ENCODE measurements at regions not wholly inside any gene's neighbourhood (a gene's known extent, or its start where the extent isn't known, plus 50 kb on each side); places are given as distances from the start of the nearest gene placed in this dataset.

DNA sequence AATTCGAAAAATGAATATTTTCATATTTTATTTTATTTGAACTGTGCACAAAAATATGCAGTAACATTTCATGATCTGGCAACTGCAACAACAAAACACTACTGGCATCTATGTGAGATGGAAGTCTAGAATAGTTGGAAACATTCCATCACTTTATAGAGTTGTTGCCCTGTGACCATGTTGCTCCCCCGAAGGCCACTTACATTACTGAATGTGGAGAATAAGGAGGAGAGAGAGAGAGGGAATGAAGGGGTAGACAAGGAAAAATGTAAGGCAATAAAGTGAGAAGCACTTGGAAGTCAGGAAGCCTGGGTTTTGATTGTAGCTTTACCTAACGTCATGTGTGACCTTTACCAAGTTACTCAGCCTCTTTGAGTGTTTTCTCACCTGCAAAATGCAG is 437.2 kb upstream of the EDIL3 start:
- no peak overlapping the region for H3K4me3 ChIP-seq (ENCODE audit: low read depth, low read length)
- no peak for DNase-seq (ENCODE audit: low read depth)
- TF ChIP-seq, protein P1, sequence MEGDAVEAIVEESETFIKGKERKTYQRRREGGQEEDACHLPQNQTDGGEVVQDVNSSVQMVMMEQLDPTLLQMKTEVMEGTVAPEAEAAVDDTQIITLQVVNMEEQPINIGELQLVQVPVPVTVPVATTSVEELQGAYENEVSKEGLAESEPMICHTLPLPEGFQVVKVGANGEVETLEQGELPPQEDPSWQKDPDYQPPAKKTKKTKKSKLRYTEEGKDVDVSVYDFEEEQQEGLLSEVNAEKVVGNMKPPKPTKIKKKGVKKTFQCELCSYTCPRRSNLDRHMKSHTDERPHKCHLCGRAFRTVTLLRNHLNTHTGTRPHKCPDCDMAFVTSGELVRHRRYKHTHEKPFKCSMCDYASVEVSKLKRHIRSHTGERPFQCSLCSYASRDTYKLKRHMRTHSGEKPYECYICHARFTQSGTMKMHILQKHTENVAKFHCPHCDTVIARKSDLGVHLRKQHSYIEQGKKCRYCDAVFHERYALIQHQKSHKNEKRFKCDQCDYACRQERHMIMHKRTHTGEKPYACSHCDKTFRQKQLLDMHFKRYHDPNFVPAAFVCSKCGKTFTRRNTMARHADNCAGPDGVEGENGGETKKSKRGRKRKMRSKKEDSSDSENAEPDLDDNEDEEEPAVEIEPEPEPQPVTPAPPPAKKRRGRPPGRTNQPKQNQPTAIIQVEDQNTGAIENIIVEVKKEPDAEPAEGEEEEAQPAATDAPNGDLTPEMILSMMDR (IDR thresholded peaks at IDR 0.05; ENCODE audit: insufficient read depth, low read length), result no peak

DNA sequence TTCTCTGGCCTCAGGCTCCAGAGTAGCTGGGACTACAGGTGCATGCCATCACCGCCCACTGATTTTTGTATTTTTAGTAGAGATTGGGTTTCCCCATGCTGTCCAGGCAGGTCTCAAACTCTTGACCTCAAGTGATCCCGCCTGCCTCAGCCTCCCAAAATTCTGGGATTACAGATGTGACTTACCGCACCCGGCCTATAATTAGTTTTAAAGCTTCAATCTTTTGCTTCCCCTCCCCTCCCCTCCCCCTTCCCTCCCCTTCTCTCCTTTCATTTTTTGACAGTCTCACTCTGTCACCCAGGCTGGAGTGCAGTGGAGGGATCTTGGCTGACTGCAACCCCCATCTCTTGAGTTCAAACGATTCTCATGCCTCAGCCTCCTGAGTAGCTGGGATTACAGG is 433.3 kb upstream of the EDIL3 start:
- TF ChIP-seq, protein P1 (IDR thresholded peaks at IDR 0.05; ENCODE audit: insufficient read depth, low read length), result no peak
- H3K4me3 ChIP-seq (ENCODE audit: low read depth, low read length), result no peak overlapping the region
- DNase-seq (ENCODE audit: low read depth), result no peak

DNA sequence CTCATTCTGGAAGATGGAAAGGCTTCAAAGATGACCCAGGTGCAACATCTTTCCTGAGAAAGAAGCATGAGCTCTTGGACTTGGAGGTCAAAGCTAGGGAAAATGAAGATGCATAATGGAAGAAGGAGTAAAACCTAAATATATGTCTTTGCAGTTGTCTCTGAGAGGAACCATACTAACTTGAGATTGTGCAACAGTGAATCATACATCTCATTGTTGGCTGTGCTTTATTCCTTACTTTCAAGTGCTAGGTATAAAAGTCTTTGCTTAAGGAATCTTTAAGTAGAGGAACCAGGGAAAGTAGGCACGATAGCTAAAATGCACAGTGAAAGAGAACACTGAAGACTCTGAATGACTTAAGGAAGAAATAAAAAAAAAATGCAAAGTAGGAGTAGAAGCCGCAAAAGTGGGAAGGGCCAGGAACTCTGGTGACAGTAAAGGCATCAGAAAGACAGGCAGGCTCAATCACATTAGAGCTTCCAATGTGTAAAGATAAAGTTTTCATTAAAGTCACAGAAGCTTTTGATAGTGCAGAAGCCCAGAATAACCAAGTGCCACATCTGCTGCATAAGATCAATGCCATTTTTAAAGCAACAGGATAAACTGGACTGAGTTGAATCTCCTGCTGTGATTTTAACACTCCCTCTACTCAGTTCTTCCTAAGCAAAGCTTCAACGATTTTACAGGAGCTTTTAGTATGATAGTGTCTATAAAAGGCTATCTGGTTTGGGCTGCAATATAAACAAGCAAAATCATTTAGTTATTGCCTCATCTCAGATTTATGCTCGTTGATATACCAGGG is 432.3 kb upstream of the EDIL3 start:
- no peak overlapping the region for H3K4me3 ChIP-seq (ENCODE audit: low read depth, low read length)
- peak; percentile 1 for DNase-seq (ENCODE audit: low read depth)
- TF ChIP-seq, protein P1 (IDR thresholded peaks at IDR 0.05; ENCODE audit: insufficient read depth, low read length), result no peak

DNA sequence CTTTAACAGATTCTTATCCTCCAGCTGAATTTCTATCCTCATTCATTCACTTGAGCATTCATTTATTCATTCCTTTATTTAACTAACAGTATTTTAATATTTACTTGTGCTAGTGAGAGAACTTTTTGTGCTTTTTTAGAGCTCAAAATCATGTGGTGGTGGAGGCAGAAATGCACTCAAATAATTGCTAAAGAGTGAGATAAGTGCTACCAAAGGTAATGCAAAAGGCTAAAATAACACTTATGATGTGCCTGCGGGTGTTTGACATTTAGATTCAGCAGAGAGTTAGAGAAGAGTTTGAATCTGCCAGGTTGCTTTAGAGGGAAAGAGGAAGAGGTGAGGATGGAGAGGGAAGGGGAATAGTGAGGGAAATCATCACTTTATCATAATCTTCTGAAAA is 431.5 kb upstream of the EDIL3 start:
- DNase-seq (ENCODE audit: low read depth), result no peak
- H3K4me3 ChIP-seq (ENCODE audit: low read depth, low read length), result no peak overlapping the region
- TF ChIP-seq, protein P1 (IDR thresholded peaks at IDR 0.05; ENCODE audit: insufficient read depth, low read length), result no peak

DNA sequence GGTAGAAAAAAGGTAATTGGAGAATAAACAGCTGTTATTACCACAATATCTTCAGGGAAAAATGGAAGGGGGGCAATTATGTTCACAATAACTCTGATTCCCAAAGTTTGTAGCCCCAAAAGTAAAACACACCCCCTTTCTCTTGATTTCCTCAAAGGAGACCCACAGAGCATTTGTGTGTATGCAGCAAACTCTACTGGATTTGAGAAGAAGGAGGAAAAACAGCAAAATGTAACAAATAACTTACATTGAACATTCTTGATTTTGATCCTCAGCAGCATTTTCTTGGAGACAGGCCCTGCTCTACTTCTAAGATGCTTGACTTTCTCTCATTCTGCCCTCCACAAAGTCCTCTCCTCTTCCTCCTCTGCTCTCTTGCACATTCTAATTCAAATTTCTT is 420.8 kb upstream of the EDIL3 start:
- TF ChIP-seq, protein P1 (IDR thresholded peaks at IDR 0.05; ENCODE audit: insufficient read depth, low read length), result no peak
- no peak for DNase-seq (ENCODE audit: low read depth)
- no peak overlapping the region for H3K4me3 ChIP-seq (ENCODE audit: low read depth, low read length)

DNA sequence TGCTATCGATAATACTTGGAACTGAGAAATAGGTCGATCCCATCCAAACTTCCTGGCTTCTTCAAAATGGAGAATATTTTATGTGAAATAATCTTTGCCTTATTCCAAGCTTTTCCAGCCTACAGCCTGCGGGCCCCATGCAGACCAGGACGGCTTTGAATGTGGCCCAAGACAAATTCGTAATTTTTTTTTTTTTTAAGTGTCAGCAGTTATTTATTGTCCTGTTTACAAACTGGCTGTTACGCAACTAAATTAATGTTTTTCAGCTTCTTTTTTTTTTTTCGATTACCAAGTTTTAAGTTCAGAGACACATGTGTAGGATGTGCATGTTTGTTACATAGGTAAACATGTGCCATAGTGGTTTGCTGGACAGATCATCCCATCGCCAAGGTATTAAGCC is 411.7 kb upstream of the EDIL3 start:
- no peak for DNase-seq (ENCODE audit: low read depth)
- TF ChIP-seq, protein P1 (IDR thresholded peaks at IDR 0.05; ENCODE audit: insufficient read depth, low read length), result no peak
- H3K4me3 ChIP-seq (ENCODE audit: low read depth, low read length), result no peak overlapping the region
